Endodermal cell (in vitro differentiated cells): ENCODE measurements at regions not wholly inside any gene's neighbourhood (a gene's known extent, or its start where the extent isn't known, plus 50 kb on each side); places are given as distances from the start of the nearest gene placed in this dataset.

Experiments
- DNase-seq: peaks from one replicate; pipeline ENCODE4 v3.0.0-alpha.2; 2017
- H3K27ac ChIP-seq: 2 replicates; pipeline ENCODE4 v1.5.1; 2013; ENCODE audit warnings: mild to moderate bottlenecking, low read depth, low read length, moderate library complexity
- H3K27me3 ChIP-seq: 2 replicates; pipeline ENCODE4 v1.6.1; 2013; ENCODE audit warnings: mild to moderate bottlenecking, low read length, moderate library complexity; ENCODE audit not compliant: insufficient read depth, control insufficient read depth, poor library complexity, severe bottlenecking
- H3K36me3 ChIP-seq: 2 replicates; pipeline ENCODE4 v1.7.0; 2013; ENCODE audit warnings: mild to moderate bottlenecking, low read length, moderate library complexity; ENCODE audit not compliant: control insufficient read depth, insufficient read depth
- H3K4me1 ChIP-seq: one replicate; pipeline ENCODE4 v1.7.0; 2013; ENCODE audit warnings: low read length; ENCODE audit not compliant: control insufficient read depth, insufficient read depth
- H3K4me3 ChIP-seq: 2 replicates; pipeline ENCODE4 v1.5.1; 2013; ENCODE audit warnings: mild to moderate bottlenecking, low read length, moderate library complexity
- H3K9ac ChIP-seq: 2 replicates; pipeline ENCODE4 v1.6.1; 2013; ENCODE audit warnings: mild to moderate bottlenecking, low read length, moderate library complexity; ENCODE audit not compliant: poor library complexity, severe bottlenecking; ENCODE audit errors: extremely low read depth
- H3K9me3 ChIP-seq: 2 replicates; pipeline ENCODE4 v1.6.1; 2013; ENCODE audit warnings: mild to moderate bottlenecking, low read length, moderate library complexity; ENCODE audit not compliant: control insufficient read depth
- H3K27ac Mint-ChIP-seq: 2 replicates; pipeline ENCODE4 v1.8.0; 2020; ENCODE audit warnings: mixed read lengths
- H3K27me3 Mint-ChIP-seq: 2 replicates; pipeline ENCODE4 v1.8.0; 2021; ENCODE audit warnings: mild to moderate bottlenecking, mixed read lengths; ENCODE audit not compliant: insufficient read depth
- H3K36me3 Mint-ChIP-seq: 2 replicates; pipeline ENCODE4 v1.8.0; 2020; ENCODE audit warnings: low read depth, mixed read lengths
- H3K4me1 Mint-ChIP-seq: 2 replicates; pipeline ENCODE4 v1.8.0; 2020; ENCODE audit warnings: mixed read lengths
- H3K4me3 Mint-ChIP-seq: 2 replicates; pipeline ENCODE4 v1.8.0; 2020; ENCODE audit warnings: mild to moderate bottlenecking, moderate library complexity, mixed read lengths
- H3K9me3 Mint-ChIP-seq: 2 replicates; pipeline ENCODE4 v1.8.0; 2020; ENCODE audit warnings: mild to moderate bottlenecking, mixed read lengths
- WGBS, 2 experiments: methylation state at CpG; one replicate each; pipeline versions ENCODE4 v1.1.5 to v1.1.7; 2013; ENCODE audit warnings: missing lambda C conversion rate in 2 of 2, mixed read lengths in 1 of 2; ENCODE audit not compliant: insufficient coverage in 1 of 2, insufficient read length in 1 of 2; 5-methylcytosine and 5-hydroxymethylcytosine counted together
- TF ChIP-seq, protein P1 (sequence below): fragments of 200-600 bp; sonication (generic); conservative IDR thresholded peaks from 2 replicates; pipeline ENCODE4 v1.5.0; 2021; ENCODE audit warnings: antibody characterized with exemption, mild to moderate bottlenecking

DNA sequence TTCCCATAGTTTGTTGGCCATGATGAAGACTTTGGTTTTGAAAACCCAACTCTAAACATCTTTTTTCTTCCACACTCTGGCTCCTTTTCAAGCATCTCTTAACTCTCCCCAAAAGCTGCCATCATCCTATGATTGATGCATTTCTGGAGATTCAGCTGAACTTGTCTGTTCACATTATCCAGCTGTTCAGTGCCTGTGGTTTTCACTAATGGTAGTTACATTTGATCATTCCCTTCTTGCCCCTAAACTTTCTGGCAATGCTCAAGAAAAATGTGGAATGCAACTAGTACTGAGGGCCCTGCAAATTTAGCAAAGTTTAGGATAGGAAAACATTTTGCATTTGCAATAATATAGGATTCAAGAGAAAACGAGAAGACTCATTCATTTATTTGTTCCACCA, 267.5 kb downstream of the ENC1 start:
- Histone ChIP-seq H3K9me3 (no peaks in the 10 kb centered on the region), H3K27me3 (no peaks in the 10 kb centered on the region), H3K4me3 (no peak overlapping the region), H3K27ac (no peak overlapping the region), H3K36me3 (no peaks in the 10 kb centered on the region), H3K4me1 (no peaks in the 10 kb centered on the region), H3K9ac (no peak overlapping the region)
- no peak for DNase-seq
- H3K36me3 Mint-ChIP-seq: no peaks in the 10 kb centered on the region
- no peaks in the 10 kb centered on the region for H3K9me3 Mint-ChIP-seq
- H3K4me3 Mint-ChIP-seq: no peak overlapping the region
- 79 to 91% methylated on average over 1 of the region's 1 CpG for WGBS, 2 experiments
- H3K27me3 Mint-ChIP-seq: no peaks in the 10 kb centered on the region
- H3K4me1 Mint-ChIP-seq: peaks cover 9% of the 10 kb centered on the region
- H3K27ac Mint-ChIP-seq: no peak overlapping the region
- TF ChIP-seq, protein P1, sequence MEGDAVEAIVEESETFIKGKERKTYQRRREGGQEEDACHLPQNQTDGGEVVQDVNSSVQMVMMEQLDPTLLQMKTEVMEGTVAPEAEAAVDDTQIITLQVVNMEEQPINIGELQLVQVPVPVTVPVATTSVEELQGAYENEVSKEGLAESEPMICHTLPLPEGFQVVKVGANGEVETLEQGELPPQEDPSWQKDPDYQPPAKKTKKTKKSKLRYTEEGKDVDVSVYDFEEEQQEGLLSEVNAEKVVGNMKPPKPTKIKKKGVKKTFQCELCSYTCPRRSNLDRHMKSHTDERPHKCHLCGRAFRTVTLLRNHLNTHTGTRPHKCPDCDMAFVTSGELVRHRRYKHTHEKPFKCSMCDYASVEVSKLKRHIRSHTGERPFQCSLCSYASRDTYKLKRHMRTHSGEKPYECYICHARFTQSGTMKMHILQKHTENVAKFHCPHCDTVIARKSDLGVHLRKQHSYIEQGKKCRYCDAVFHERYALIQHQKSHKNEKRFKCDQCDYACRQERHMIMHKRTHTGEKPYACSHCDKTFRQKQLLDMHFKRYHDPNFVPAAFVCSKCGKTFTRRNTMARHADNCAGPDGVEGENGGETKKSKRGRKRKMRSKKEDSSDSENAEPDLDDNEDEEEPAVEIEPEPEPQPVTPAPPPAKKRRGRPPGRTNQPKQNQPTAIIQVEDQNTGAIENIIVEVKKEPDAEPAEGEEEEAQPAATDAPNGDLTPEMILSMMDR: no peak

DNA sequence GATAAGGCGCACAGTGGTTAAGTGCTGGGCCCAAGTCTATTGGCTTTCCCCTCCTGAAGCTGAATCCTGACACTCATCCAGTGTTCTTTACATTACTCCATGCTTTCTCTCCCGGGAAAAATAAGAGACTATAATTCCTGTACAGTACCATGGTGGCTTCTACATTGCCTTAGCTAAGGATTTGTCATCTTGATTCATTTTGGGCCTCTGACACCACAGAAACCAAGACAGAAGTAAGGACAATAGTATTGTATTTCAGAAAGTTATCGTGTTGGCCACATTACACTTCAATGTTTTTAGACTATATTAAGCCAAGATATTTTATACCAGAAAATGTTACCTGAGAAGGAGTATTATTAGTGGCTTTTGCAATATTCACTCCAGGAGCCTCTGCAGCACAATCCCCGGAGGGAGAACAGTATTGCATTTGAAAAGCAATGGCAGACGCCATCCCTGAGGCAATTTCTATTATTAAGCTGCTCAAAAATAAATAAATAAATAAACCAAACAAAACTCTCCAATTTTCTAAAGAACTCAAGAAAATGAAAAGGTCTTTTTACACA, 267.9 kb downstream of the ENC1 start:
- no peak overlapping the region for H3K4me3 Mint-ChIP-seq
- H3K27me3 Mint-ChIP-seq: no peaks in the 10 kb centered on the region
- 17 to 84% methylated on average over 1 to 5 of the region's 5 CpGs for WGBS, 2 experiments
- no peaks in the 10 kb centered on the region for H3K36me3 Mint-ChIP-seq
- Histone ChIP-seq H3K9me3 (no peaks in the 10 kb centered on the region), H3K27ac (no peak overlapping the region), H3K27me3 (no peaks in the 10 kb centered on the region), H3K4me3 (no peak overlapping the region), H3K36me3 (no peaks in the 10 kb centered on the region), H3K4me1 (no peaks in the 10 kb centered on the region), H3K9ac (no peak overlapping the region)
- H3K4me1 Mint-ChIP-seq: peaks cover 9% of the 10 kb centered on the region
- no peak for DNase-seq
- TF ChIP-seq, protein P1: no peak
- no peaks in the 10 kb centered on the region for H3K9me3 Mint-ChIP-seq
- H3K27ac Mint-ChIP-seq: no peak overlapping the region

DNA sequence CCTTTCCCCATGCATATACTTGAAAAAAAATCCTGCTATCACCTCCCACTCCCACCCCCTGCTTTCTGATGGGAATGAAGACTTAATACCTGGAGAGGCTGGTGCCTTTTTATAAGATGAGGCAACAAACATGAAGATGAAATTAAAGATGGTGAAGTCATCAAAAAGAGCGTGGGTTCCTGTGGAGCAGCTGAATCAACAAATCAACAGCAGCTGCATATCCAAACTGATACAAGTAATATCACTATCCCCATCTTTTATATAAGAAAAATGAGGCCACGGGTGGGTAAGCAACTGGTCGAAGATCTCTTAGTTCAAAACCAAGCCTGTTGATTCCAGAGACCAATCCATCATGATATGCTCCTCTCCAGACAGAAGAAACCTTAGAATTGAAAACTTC, 268.5 kb downstream of the ENC1 start:
- H3K4me3 ChIP-seq: no peak overlapping the region

More for the DNA sequence above, 268.5 kb downstream of the ENC1 start:
- Histone ChIP-seq H3K9me3 (no peaks in the 10 kb centered on the region), H3K27ac (no peak overlapping the region), H3K9ac (no peak overlapping the region), H3K27me3 (no peaks in the 10 kb centered on the region), H3K36me3 (no peaks in the 10 kb centered on the region), H3K4me1 (no peaks in the 10 kb centered on the region)
- no peak for DNase-seq
- Mint-ChIP-seq H3K27ac (no peak overlapping the region), H3K4me3 (no peak overlapping the region), H3K4me1 (peaks cover 9% of the 10 kb centered on the region), H3K36me3 (no peaks in the 10 kb centered on the region), H3K27me3 (no peaks in the 10 kb centered on the region), H3K9me3 (no peaks in the 10 kb centered on the region)
- TF ChIP-seq, protein P1: no peak
- WGBS, 2 experiments: 85 to 100% methylated on average over 1 to 3 of the region's 3 CpGs
